H9 (cell line): ENCODE measurements at regions not wholly inside any gene's neighbourhood (a gene's known extent, or its start where the extent isn't known, plus 50 kb on each side); places are given as distances from the start of the nearest gene placed in this dataset.

Experiments
- DNase-seq: peaks from one replicate; pipeline ENCODE4 v3.0.0-alpha.2; 2017
- H2AFZ ChIP-seq: one replicate; pipeline ENCODE4 v1.6.1; 2013; ENCODE audit warnings: mild to moderate bottlenecking, low read length, control low read depth, moderate library complexity
- H2AK5ac ChIP-seq: 2 replicates; pipeline ENCODE4 v1.6.1; 2013; ENCODE audit warnings: low read length, control low read depth, mixed read lengths; ENCODE audit not compliant: insufficient read length
- H2BK120ac ChIP-seq: one replicate; pipeline ENCODE4 v1.6.1; 2013; ENCODE audit warnings: low read depth, mild to moderate bottlenecking, low read length, control low read depth, inconsistent platforms; ENCODE audit not compliant: poor library complexity, severe bottlenecking
- H2BK12ac ChIP-seq: 2 replicates; pipeline ENCODE4 v1.6.1; 2013; ENCODE audit warnings: low read length, control low read depth, mixed read lengths, low read depth; ENCODE audit not compliant: insufficient read length
- H2BK15ac ChIP-seq: 2 replicates; pipeline ENCODE4 v1.6.1; 2013; ENCODE audit warnings: low read depth, low read length, control low read depth
- H2BK20ac ChIP-seq: one replicate; pipeline ENCODE4 v1.6.1; 2013; ENCODE audit warnings: low read depth, mild to moderate bottlenecking, low read length, control low read depth, inconsistent platforms; ENCODE audit not compliant: poor library complexity, severe bottlenecking
- H2BK5ac ChIP-seq: 2 replicates; pipeline ENCODE4 v1.6.1; 2013; ENCODE audit warnings: low read length, control low read depth, mixed read lengths; ENCODE audit not compliant: insufficient read length
- H3K14ac ChIP-seq: 2 replicates; pipeline ENCODE4 v1.6.1; 2013; ENCODE audit warnings: low read length, control low read depth; ENCODE audit not compliant: insufficient read depth
- H3K18ac ChIP-seq: 2 replicates; pipeline ENCODE4 v1.6.1; 2013; ENCODE audit warnings: low read depth, mild to moderate bottlenecking, mixed read lengths, low read length, control low read depth; ENCODE audit not compliant: insufficient read length
- H3K23ac ChIP-seq: 2 replicates; pipeline ENCODE4 v1.6.1; 2013; ENCODE audit warnings: low read length, control low read depth, mixed read lengths, low read depth; ENCODE audit not compliant: insufficient read length
- H3K23me2 ChIP-seq: 2 replicates; pipeline ENCODE4 v1.6.1; 2013; ENCODE audit warnings: low read depth, mild to moderate bottlenecking, mixed read lengths, low read length, control low read depth; ENCODE audit not compliant: insufficient read length, poor library complexity, severe bottlenecking
- H3K27ac ChIP-seq: 2 replicates; pipeline ENCODE4 v1.5.1; 2013; ENCODE audit warnings: low read length, control low read depth, mixed read lengths, low read depth; ENCODE audit not compliant: insufficient read length
- H3K27me3 ChIP-seq: 2 replicates; pipeline ENCODE4 v1.6.1; 2013; ENCODE audit warnings: low read length, control low read depth, inconsistent platforms; ENCODE audit not compliant: insufficient read depth
- H3K4ac ChIP-seq: 2 replicates; pipeline ENCODE4 v1.6.1; 2013; ENCODE audit warnings: low read depth, mild to moderate bottlenecking, control low read depth, inconsistent platforms, low read length, moderate library complexity
- H3K4me1 ChIP-seq: 2 replicates; pipeline ENCODE4 v1.6.1; 2013; ENCODE audit warnings: low read length, control low read depth, inconsistent platforms; ENCODE audit not compliant: insufficient read depth
- H3K4me2 ChIP-seq: 2 replicates; pipeline ENCODE4 v1.6.1; 2013; ENCODE audit warnings: low read length, control low read depth, mixed read lengths; ENCODE audit not compliant: insufficient read length, insufficient read depth
- H3K56ac ChIP-seq: 2 replicates; pipeline ENCODE4 v1.6.1; 2013; ENCODE audit warnings: low read depth, mild to moderate bottlenecking, mixed read lengths, low read length, control low read depth; ENCODE audit not compliant: insufficient read length
- H3K79me1 ChIP-seq: 2 replicates; pipeline ENCODE4 v1.6.1; 2013; ENCODE audit warnings: low read depth, mild to moderate bottlenecking, moderate library complexity, low read length, control low read depth, inconsistent platforms; ENCODE audit not compliant: insufficient read depth, poor library complexity, severe bottlenecking
- H3K79me2 ChIP-seq: 2 replicates; pipeline ENCODE4 v1.6.1; 2013; ENCODE audit warnings: low read length, control low read depth, inconsistent platforms; ENCODE audit not compliant: insufficient read depth
- H3K9ac ChIP-seq: 2 replicates; pipeline ENCODE4 v1.6.1; 2013; ENCODE audit warnings: low read length, control low read depth, mixed read lengths; ENCODE audit not compliant: insufficient read length; ENCODE audit errors: extremely low read depth
- H3K9me3 ChIP-seq: one replicate; pipeline ENCODE4 v1.6.1; 2013; ENCODE audit warnings: low read depth, low read length, inconsistent platforms; ENCODE audit not compliant: control insufficient read depth
- H3T11ph ChIP-seq: one replicate; pipeline ENCODE4 v1.6.1; 2013; ENCODE audit warnings: mild to moderate bottlenecking, low read length, control low read depth, inconsistent platforms
- H4K20me1 ChIP-seq: one replicate; pipeline ENCODE4 v1.6.1; 2013; ENCODE audit not compliant: control insufficient read depth, insufficient read length, insufficient read depth
- H4K5ac ChIP-seq: 2 replicates; pipeline ENCODE4 v1.6.1; 2013; ENCODE audit warnings: low read depth, mild to moderate bottlenecking, mixed read lengths, low read length, control low read depth; ENCODE audit not compliant: insufficient read length
- H4K8ac ChIP-seq: replicated peaks from 2 replicates; pipeline ENCODE4 v1.6.1; 2013; ENCODE audit warnings: low read length, control low read depth, mixed read lengths, low read depth; ENCODE audit not compliant: insufficient read length
- H4K91ac ChIP-seq: 2 replicates; pipeline ENCODE4 v1.6.1; 2013; ENCODE audit warnings: low read depth, mild to moderate bottlenecking, moderate library complexity, mixed read lengths, low read length, control low read depth; ENCODE audit not compliant: insufficient read length
- H3K27ac Mint-ChIP-seq, 3 experiments: 2 replicates in 2 of 3; 3 replicates in 1 of 3; pipeline ENCODE4 v1.8.0; 2020 to 2021; ENCODE audit warnings: mixed read lengths in 3 of 3, mild to moderate bottlenecking in 1 of 3, moderate library complexity in 1 of 3
- H3K27me3 Mint-ChIP-seq: 2 replicates; pipeline ENCODE4 v1.8.0; 2021; ENCODE audit warnings: low read depth, mild to moderate bottlenecking, moderate library complexity, mixed read lengths
- H3K36me3 Mint-ChIP-seq, 3 experiments: 2 replicates in 2 of 3; 3 replicates in 1 of 3; pipeline ENCODE4 v1.8.0; 2020 to 2021; ENCODE audit warnings: low read depth in 3 of 3, mixed read lengths in 3 of 3; ENCODE audit not compliant: insufficient read depth in 1 of 3
- H3K4me1 Mint-ChIP-seq, 2 experiments: 2 replicates each; pipeline ENCODE4 v1.8.0; 2020; ENCODE audit warnings: mixed read lengths in 2 of 2
- H3K4me3 Mint-ChIP-seq, 2 experiments: 2 replicates in 1 of 2; 3 replicates in 1 of 2; pipeline ENCODE4 v1.8.0; 2020 to 2021; ENCODE audit warnings: mild to moderate bottlenecking in 2 of 2, mixed read lengths in 2 of 2, moderate library complexity in 1 of 2
- H3K9me3 Mint-ChIP-seq, 2 experiments: 2 replicates in 1 of 2; 3 replicates in 1 of 2; pipeline ENCODE4 v1.8.0; 2020; ENCODE audit warnings: mild to moderate bottlenecking in 2 of 2, mixed read lengths in 2 of 2, moderate library complexity in 1 of 2
- WGBS: extraction: QIAGEN DNeasy Blood & Tissue Kit; methylation state at CpG from one replicate; pipeline ENCODE4 v1.1.7; 2013; ENCODE audit warnings: missing lambda C conversion rate, low lambda C conversion rate, mixed read lengths; ENCODE audit not compliant: insufficient read length; ENCODE audit errors: extremely low coverage; 5-methylcytosine and 5-hydroxymethylcytosine counted together
- TF ChIP-seq, protein P1 (sequence below): fragments of 200-600 bp; sonication (generic); conservative IDR thresholded peaks from 3 replicates; pipeline ENCODE4 v1.8.0; 2021; ENCODE audit warnings: antibody characterized with exemption, mild to moderate bottlenecking

DNA sequence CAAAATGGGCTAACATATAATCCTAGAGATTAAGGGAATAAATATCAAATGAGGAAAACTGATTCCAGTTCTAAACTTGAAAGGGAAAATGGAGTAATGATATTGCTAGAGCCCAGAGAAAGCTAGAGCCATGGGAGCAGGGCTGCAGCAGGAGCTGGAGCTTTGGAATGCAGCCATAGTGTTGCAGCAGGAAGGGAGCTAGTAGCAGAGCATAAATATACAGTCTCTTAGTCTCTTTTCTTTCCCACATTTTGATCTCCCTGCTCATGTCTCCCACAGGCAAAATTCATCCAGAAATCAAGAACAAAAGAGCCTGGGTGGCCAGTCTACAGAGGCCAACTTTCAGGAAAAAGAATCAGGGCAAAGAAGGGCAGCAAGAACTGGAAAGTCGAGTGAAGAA is 253.7 kb downstream of the ATXN7L3B start:
- Histone ChIP-seq H4K5ac (no peak overlapping the region), H2BK5ac (no peak overlapping the region), H4K20me1 (no peaks in the 10 kb centered on the region), H3K9me3 (no peaks in the 10 kb centered on the region), H3K27me3 (no peaks in the 10 kb centered on the region), H3K79me2 (no peaks in the 10 kb centered on the region), H2AK5ac (no peak overlapping the region), H2BK12ac (no peak overlapping the region), H3K14ac (no peak overlapping the region), H4K91ac (no peak overlapping the region), H3K4me2 (no peak overlapping the region), H2BK120ac (no peak overlapping the region), H3K79me1 (no peaks in the 10 kb centered on the region), H2AFZ (peak overlapping the region; percentile 65), H3K4me1 (no peaks in the 10 kb centered on the region), H3K27ac (no peak overlapping the region), H4K8ac (no peak overlapping the region), H3K23me2 (no peaks in the 10 kb centered on the region), H2BK15ac (no peak overlapping the region), H3K23ac (no peak overlapping the region), H3T11ph (no peak overlapping the region), H3K4ac (no peak overlapping the region), H2BK20ac (no peak overlapping the region), H3K18ac (no peak overlapping the region), H3K56ac (no peak overlapping the region), H3K9ac (no peak overlapping the region)
- no peak overlapping the region for H3K4me3 Mint-ChIP-seq
- no peak overlapping the region; a peak in 1 of 7 replicates for H3K27ac Mint-ChIP-seq
- no peaks in the 10 kb centered on the region for H3K36me3 Mint-ChIP-seq
- DNase-seq = no peak
- peaks cover 19 to 21% of the 10 kb centered on the region in 2 experiments for H3K4me1 Mint-ChIP-seq
- no CpG with 5 or more reads among the region's 1 CpG for WGBS
- no peaks in the 10 kb centered on the region for H3K27me3 Mint-ChIP-seq
- H3K9me3 Mint-ChIP-seq = no peaks in the 10 kb centered on the region
- TF ChIP-seq, protein P1, sequence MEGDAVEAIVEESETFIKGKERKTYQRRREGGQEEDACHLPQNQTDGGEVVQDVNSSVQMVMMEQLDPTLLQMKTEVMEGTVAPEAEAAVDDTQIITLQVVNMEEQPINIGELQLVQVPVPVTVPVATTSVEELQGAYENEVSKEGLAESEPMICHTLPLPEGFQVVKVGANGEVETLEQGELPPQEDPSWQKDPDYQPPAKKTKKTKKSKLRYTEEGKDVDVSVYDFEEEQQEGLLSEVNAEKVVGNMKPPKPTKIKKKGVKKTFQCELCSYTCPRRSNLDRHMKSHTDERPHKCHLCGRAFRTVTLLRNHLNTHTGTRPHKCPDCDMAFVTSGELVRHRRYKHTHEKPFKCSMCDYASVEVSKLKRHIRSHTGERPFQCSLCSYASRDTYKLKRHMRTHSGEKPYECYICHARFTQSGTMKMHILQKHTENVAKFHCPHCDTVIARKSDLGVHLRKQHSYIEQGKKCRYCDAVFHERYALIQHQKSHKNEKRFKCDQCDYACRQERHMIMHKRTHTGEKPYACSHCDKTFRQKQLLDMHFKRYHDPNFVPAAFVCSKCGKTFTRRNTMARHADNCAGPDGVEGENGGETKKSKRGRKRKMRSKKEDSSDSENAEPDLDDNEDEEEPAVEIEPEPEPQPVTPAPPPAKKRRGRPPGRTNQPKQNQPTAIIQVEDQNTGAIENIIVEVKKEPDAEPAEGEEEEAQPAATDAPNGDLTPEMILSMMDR = no peak
